GM19395 (cell line): ENCODE measurements at regions not wholly inside any gene's neighbourhood (a gene's known extent, or its start where the extent isn't known, plus 50 kb on each side); places are given as distances from the start of the nearest gene placed in this dataset.
"Not testable (repeated sequence)": the region's sequence is repeated elsewhere in the genome, so short reads cannot be mapped to it uniquely, and the experiment has no call there.

Experiments used
- ATAC-seq: cut with Tn5 transposase; IDR thresholded peaks from one replicate; pipeline ENCODE4 v1.9.1; 2021; ENCODE audit warnings: mild to moderate bottlenecking, moderate library complexity; ENCODE audit not compliant: unreplicated experiment

DNA sequence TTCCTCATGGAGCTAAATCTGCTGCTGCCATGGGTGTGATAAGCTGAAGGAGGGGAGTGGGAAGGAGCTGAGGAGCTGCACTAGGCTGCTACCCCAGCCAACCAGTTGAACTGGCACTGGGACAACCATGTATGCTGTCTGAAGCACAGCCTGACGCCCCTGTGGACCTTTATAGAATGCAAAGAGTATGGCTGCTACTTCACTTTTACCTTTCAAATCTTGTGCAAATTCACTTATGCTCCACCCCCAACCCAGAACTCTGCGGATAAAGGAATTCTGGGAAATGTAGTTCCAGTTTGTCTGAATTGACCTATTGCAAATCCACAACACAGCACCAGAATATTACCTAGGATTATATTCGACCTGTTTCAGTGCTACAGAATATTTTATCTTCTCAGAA is 217.4 kb upstream of the SLC35B3 start:
- no peak for ATAC-seq

DNA sequence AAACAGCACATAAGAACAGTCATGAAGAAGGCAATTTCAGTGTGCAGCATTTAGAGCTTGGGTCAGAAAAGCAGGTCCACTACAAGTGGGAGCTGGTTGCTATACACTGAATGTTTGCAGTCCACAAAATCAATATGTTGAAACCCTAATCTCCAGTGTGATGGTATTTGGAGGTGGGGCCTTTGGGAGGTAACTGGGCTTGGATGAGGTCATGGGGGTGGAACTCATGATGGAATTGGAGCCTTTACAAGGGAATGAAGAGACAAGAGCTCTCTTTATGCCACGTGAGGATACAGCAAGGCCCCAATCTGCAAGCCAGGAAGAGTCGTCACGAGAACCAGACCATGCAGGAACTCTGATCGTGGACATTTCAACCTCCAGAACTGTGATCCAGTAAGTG is 216.7 kb upstream of the SLC35B3 start:
- ATAC-seq, result no peak

DNA sequence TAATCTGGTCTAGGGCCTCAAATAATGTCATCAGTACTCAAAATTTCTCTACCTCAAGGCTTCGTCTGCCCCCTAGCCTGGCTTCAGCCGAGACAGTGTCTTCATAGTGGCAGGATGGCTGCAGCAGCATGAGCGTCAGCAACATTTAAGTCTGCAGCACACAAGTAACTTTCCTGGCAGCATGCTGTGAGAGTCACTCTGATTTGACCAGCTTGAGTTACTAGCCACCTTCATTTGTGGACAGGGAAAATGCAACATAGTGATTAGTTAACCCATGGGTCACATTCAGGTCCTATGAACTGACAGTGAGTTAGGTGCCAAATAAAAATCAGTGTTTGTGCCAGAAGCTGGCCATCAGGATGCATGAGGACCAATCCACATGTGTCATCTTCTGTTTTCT is 209.9 kb upstream of the SLC35B3 start:
- no peak for ATAC-seq

DNA sequence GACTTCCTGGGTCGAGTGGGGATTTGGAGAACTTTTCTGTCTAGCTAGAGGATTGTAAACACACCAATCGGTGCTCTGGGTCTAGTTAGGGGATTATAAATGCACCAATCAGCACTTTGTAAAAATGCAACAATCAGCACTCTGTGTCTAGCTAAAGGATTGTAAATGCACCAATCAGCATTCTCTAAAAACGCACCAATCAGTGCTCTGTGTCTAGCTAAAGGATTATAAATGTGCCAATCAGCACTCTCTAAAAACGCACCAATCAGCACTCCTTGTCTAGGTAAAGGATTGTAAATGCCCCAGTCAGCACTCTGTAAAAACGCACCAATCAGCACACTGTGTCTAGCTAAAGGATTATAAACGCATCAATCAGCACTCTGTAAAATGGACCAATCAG is 209.0 kb upstream of the SLC35B3 start:
- no peak for ATAC-seq

DNA sequence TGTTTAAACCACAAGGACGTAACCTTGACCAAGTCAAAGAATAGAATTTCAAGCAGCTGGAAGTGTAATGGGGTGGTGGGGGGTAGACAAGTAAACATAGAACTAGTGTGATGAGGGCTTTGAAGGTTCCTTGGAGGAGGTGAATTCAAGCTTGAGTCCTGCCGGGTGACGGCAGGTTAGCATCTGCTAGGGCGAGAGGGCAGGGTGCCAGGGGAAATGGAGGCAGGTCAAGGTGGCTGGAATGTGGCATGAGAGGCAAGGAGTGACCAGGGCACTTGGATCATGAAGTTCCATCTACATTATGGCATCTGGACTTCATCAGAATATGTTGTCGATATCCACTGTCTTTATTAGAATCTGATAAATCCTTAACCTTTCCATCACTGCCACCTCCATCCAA is 207.5 kb upstream of the SLC35B3 start:
- ATAC-seq, result no peak

DNA sequence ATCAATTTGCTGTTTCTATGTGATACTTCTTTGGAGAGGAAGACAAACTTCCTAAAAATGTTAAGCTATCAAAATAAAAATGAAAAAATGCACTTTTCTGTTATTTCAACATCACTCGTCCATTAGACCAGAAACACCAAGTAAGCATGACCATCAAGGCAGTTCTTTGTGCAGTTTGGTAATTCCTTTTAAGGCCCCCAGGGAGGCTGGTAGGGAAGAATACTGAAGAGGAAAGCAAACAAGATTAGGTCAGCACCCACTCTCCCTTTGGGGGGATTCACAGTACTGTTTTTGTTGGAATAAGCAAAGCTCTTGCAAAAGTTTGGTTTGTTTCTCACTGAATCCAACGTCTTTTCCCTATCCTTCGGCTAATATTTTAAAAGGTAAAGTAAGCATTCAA is 206.8 kb upstream of the SLC35B3 start:
- no peak for ATAC-seq

DNA sequence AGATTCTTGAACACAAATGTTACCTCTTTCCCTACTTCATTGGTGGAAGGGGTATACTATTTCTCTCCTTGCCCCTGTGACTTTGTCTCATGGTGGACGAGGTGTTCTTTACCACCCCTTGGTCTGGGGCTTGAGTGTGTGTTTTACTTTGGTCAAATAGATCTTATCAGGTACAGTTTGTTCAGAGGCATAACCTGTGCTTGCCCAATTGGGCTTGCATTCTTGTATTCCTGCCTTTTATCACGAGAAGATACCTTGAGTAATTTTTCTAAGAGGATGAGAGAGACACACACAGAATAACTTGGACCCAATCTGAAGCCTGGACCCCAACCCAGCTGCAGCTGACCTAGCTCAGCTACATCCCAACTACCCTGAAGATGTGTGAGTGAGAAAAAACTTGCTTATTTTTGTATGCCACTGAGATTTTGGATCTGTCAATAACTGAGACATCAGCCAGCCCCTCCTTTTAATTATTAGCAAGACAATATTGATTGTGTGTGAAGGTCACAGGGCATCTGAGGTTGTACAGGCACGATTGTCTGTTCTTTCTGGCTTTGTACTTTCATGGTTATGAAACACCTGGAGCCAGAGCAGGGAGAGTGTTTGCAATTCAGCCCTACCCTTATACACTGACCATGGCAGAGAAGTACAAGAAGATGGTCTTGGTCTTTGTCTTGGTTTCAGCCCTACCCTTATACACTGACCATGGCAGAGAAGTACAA is 204.7 kb upstream of the SLC35B3 start:
- no peak for ATAC-seq

GRCh38 chr6:8637896-8638597 is 202.7 kb upstream of the SLC35B3 start:
- no peak for ATAC-seq

DNA sequence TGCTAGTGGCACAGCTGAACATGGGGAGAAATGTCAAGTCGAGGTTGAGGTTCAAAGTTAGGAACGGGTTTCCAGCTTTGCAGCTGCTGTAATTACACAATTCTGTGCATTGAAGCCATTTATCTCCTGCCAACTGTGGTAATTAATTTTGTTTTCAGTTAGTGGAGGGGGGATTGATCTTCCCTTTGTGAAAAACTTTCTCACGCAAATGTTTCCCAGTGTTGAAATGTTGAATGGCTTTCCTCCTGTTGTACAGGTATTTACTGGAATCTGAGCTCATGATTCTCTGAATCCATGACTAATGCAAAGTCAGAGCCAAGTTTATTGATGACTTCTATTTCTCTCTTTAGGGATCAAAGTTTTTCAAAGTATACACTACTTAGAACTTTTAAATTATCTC is 198.4 kb upstream of the SLC35B3 start:
- ATAC-seq, result no peak

DNA sequence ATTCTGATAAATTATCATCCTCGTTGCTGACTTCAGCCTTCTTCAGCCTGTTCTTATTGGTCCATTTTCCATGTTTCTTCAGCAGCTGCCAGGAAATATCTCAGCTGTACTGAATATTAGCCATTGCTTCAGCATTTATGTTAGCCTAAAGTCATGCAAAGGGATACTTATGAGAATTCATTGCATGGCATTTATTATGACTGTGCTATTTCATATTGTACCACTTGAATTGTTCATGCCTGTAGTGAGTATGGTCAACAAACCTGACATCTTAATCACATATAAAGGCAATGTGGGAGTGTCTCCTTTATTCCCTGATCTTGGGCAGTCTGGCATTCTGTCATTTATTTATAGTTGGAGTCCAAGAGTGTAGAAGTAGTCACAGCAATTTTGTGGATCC is 193.4 kb upstream of the SLC35B3 start:
- no peak for ATAC-seq

GRCh38 chr6:8628063-8628462 is 192.7 kb upstream of the SLC35B3 start:
- no peak for ATAC-seq

DNA sequence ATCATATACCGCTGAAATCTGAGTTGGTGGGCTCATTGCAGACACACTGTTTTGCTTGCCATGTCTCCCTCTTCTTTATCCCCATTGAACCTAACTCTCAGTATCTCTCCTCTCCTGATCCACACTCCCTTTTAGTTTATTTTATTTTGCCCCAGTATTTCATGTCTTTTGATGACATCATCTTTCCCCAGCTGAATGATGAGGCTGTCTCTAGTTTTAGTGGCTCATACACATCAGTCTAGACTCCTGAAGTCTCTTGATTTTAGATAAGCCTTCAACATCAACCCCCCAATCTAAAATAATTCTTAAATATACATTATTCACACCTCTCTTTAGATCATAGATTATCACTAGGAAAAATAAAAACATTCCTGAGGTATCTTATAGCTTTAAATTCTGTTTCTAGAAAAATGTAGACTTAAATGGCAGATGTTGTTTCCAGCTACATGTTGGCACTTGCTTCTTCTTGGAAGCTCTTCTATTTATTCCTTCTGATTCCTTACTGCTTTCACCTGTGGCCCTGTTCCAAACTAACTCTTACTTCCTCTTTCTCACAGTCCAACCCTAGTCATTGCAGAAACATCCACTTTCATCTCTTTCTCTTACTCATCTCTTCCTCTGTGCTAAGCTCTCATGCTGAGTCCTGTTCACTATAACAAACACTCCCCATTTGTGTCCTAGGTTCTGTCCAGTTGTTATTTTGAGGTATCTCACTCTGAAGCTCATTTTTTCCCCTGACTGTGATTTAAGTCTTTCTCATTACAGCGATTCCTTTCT is 191.9 kb upstream of the SLC35B3 start:
- peak; percentile 93 for ATAC-seq

GRCh38 chr6:8624665-8625064 is 189.3 kb upstream of the SLC35B3 start:
- ATAC-seq, result no peak

GRCh38 chr6:8623441-8623840 is 188.1 kb upstream of the SLC35B3 start:
- ATAC-seq, result no peak

DNA sequence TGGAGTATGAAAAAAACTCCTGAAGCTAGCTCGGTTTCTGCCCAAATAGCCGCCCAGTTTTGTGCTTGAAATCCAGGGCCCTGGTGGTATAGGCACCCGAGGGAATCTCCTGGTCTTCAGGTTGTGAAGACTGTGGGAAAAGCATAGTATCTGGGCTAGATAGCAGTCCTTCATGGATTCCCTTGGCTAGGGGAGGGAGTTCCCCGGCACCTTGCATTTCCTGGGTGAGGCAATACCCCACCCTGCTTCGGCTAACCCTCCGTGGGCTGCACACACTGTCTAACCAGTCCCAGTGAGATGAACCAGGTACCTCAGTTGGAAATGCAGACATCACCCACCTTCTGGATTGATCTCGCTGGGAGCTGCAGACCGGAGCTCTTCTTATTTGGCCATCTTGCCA is 184.5 kb upstream of the SLC35B3 start:
- no peak for ATAC-seq

DNA sequence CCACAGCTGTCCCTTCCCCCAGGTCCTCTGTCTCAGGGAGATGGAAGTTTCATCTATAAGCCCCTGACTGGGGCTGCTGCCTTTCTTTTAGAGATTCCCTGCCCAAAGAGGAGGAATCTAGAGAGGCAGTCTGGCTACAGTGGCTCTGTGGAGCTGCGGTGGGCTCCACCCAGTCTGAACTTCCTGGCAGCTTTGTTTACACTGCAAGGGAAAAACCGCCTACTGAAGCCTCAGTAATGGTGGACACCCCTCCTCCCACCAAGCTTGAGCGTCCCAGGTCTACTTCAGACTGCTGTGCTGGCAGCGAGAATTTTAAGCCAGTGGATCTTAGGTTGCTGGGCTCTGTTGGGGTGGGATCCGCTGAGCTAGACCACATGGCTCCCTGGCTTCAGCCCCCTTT is 184.1 kb upstream of the SLC35B3 start:
- ATAC-seq, result not testable (repeated sequence)

DNA sequence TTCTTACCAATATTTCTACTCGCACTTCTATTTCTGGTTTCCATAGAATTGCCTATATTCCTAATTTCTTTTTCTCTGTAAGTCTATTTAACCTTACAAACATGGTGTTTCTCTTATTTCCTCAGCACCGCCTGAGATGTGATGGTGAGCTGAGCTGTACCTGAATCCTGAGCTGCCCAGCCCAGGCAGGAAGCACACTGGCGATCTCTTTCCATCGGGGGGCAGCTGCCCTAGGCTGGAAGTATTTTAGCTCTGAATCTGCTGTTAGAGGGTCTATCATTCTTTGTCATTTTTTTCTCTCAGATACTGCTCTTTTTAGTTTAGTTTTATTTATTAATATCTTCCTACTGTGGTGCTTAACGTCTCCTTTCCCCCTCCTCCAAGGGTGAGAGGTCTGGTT is 173.4 kb upstream of the SLC35B3 start:
- no peak for ATAC-seq

DNA sequence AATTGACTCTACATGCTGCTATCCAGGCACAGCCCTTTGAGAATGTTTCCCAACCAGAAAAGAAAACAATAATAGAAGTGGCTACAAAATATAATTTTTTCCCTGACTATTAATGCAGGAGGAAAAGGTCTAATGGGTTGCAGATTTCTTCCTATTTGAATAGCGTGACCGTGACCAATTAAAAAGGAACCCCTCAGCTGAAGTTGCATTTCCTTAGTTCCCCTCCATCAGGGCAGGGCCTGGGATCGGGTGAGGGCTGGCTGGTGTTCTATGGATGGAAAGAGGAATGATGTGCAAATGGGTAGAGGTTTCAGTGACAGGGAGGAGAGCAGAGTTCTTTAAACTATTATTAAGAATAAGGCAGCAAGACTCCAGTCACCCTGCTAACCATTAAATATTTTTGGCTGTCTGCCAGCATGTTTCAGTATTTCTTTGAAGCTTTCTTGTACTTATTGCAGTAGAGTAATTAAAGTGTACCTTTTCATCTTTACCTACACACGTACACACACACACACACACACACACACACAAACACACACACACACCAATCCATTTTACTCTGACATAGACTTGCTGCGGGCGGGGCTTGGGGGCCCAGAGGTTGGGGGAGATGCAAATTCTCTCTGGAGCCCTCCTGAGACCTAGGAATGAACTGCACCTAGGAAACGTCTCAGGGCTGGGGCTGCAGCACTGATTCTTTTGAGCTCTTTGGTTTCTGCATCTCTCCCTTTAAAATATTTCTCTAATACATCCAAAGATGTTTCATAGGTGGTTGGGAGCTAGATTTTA is 154.8 kb upstream of the SLC35B3 start:
- ATAC-seq, result no peak

DNA sequence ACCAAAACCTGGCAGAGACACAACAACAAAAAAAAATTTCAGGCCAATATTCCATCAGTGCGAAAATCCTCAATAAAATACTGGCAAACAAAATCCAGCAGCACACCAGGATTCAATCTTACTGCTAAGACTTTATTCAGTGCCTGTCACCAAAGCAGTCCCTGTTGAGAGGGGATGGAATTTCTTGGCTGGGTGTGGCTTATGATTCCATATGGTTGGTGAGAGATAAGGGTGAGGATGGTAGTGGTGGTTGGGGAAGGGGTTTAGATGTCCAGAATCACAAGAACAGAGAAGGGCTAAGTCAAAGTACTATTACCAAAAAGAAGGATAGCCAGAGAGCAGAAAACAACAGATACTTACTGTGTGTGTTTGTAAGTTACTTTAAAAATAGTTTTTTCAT is 152.8 kb upstream of the SLC35B3 start:
- ATAC-seq, result no peak

GRCh38 chr6:8583291-8583690 is 147.9 kb upstream of the SLC35B3 start:
- no peak for ATAC-seq

GRCh38 chr6:8579372-8579771 is 144.0 kb upstream of the SLC35B3 start:
- no peak for ATAC-seq
